Ishikawa (cell line): ENCODE measurements at regions not wholly inside any gene's neighbourhood (a gene's known extent, or its start where the extent isn't known, plus 50 kb on each side); places are given as distances from the start of the nearest gene placed in this dataset.

Source experiments
- CREB1 ChIP-seq: IDR thresholded peaks from 2 replicates; pipeline ENCODE4 v1.6.1; 2012; ENCODE audit warnings: low read depth
- TAF1 ChIP-seq: IDR thresholded peaks from 2 replicates; pipeline ENCODE4 v1.6.1; 2012; ENCODE audit warnings: low read depth, mild to moderate bottlenecking

DNA sequence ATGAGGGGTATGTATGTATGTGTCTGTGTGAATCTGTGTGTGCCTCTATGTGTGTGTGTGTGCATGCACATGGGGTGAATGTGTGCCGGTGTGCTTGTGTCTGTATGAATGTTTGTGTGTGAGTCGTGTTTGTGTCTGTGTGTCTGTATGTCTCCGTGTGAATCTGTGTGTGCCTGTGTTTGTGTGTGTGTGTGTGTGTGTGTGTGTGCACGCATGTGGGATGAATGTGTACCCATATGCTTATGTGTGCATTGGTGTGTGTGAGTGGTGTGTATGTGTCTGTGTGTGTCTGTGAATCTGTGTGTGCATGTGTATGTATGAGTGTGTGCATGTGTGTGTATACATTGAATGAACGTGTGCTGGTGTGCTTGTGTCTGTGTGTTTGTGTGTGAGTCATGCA lies 88.9 kb downstream of the MATN1 start:
- TF ChIP-seq TAF1, result no peak
- TF ChIP-seq CREB1, result no peak
